NCI-H1436 treated with DMSO at 0.1 percent for 48 hours (cell line): ENCODE measurements at regions not wholly inside any gene's neighbourhood (a gene's known extent, or its start where the extent isn't known, plus 50 kb on each side); places are given as distances from the start of the nearest gene placed in this dataset.
"Not testable (repeated sequence)": the region's sequence is repeated elsewhere in the genome, so short reads cannot be mapped to it uniquely, and the experiment has no call there.

Experiments used
- DNase-seq: peaks from one replicate; lab custom pipeline; 2025; lab: John Stamatoyannopoulos, UW

DNA sequence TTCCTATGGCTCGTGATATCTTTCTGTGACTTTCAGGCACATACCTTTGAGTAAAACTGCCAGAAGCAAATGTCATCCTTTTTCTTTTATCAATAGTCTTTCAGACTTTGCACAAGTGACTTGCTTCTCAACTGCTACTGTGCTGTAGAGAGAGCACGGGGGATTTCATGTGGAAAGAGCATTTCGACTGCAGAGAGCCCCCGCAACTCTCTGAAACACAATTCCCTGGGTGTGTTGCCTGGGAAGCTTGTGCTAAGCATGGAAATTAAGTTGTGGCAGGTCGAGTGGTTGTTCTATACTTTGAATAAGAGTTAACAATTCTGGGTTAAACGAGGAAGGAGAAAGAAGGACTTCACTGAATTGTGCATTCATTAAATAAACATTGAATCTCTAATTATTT lies 659.1 kb downstream of the TDRD15 start:
- no peak for DNase-seq

DNA sequence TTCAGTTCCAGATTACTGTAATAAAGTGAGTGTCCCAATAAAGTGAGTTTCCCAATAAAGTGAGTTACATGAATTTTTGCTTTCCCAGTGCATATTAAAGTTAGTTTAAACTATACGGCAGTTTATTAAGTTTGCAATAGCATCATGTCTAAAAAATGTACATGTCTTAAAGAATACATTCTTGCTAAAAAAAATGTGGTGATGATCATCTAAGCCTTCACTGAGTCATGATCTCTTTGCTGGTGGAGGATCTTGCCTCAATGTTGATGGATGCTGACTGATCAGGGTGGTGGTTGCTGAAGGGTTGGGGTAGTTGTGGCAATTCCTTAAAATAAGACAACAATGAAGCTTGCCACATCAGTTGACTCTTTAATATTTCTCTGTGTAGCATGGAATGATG lies 664.2 kb downstream of the TDRD15 start:
- DNase-seq: no peak

DNA sequence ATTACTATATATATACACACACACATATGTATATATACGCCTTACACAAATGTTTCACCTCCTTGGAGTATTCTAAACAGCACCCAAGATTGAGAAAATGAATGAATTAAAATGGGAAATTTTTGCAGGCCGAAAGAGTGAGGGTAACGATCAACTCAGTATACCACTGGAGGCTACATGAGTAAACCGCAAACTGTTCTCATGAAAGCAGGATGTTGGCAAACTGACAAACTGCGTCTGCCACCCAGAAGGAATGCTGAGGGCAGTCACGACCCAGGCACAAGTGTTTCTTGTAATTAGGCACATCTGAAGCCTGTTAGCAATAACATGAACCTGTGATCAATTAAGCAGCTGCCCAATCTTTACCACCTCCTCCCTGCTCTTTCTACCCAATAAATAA lies 666.5 kb downstream of the TDRD15 start:
- not testable (repeated sequence) for DNase-seq

DNA sequence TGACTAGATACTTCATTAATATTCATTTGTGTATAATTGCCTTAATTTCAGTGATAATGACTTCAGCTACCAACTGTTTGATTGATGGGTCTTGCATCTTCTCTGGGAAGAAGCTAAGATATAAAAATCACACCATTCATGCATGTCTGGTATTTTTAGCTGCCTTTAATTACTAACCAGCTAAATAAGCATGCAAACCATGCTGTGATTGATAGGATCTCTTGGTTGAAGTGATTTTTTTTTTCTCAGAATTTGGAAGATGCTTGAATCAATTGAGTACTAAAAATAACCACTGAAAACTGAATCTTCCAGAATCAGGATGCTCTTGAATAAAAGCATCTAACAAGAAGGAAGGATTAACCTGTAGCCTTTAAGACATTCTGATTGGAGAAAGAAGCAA lies 668.8 kb downstream of the TDRD15 start:
- DNase-seq: no peak

DNA sequence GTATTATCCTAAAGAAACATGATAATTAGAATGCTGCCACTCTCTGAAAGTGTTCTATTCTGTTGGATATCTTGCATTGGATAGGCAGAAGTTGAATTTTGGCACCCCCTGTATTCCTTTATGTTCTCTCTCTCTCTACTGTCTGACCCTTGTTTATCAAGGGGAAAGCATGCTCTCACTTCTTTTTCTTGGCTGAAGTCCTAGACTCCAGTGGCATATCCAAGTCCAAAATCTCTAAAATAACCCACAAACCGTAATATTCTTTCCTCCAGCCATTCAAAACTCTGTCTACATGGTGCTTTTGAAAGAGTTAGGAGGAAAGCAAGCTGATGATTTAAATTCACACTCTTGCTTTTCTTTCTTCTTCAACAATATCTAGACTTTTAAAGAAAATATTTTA lies 669.7 kb downstream of the TDRD15 start:
- DNase-seq: no peak

DNA sequence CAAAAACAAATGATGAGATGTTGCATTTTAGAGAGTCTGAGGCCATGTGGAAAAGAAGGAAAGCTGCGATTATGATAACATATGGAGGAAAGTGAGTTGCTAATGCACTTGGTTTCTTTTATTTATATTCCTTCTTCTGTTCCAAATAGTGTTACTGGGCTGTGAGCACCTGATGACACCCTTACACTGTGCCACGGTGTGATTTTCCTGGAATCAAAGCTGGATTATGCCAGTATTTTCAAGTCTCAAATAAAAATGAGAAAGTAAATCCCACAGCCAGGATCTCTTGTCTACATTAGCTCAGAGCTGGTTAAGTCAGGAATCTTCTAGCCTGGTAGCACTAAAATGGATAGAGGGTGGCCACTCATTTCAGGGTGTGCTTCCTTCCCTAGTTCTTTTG lies 670.8 kb downstream of the TDRD15 start:
- DNase-seq: no peak

DNA sequence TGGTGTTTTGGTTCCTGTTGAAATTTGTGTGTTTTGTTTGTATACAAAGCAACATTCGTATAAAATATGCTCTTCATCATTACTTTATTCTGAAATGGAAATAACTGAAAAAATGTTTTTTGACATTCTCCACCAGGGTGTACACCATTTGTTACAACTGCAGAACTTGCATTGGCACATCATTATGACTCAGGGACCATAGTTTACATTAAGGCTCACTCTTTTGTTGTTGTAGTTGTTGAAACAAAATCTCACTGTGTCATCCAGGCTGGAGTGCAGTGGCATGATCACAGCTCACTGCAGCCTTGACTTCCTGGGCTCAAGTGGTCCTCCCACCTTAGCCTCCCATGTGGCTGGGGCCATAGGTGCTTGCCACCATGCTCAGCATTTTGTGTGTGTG lies 676.6 kb downstream of the TDRD15 start:
- DNase-seq: no peak

DNA sequence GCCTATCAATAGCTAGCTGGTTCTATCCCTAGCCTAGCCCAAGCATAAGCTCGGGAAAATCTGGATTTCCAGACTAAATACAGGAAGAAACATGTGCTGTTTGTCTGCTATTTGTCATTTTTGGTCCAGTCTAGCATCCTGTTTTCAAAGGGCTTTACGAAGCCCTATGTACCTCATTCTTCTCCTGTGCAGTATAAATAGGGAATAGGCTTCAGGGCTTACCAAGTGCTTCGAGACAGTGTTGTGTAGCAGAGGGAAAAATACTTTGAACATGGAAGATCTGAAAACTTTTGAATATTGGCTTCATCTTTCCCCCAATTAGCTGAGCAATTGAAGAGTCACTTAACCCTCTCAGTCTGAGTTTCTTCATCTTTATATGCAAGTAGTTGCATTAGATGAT lies 679.8 kb downstream of the TDRD15 start:
- DNase-seq: no peak

DNA sequence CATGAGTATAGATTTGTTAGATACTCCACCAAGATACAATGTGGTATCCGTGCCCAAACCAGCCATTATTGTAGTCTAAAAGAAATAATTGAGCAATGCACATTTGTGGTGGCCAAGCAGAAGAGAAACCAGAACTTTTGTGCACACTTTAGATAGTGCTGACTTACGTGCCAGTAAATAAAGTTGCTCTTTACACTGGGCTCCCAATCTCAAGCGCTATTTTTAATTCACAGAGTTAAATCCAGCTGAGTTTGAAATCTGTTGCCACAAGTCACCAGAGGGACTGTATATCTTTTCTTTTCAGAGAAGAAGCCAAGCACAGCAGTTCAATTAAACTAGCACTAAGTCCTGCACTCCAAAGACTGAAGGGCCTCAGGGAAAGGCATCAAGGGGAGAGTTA lies 680.4 kb downstream of the TDRD15 start:
- no peak for DNase-seq

DNA sequence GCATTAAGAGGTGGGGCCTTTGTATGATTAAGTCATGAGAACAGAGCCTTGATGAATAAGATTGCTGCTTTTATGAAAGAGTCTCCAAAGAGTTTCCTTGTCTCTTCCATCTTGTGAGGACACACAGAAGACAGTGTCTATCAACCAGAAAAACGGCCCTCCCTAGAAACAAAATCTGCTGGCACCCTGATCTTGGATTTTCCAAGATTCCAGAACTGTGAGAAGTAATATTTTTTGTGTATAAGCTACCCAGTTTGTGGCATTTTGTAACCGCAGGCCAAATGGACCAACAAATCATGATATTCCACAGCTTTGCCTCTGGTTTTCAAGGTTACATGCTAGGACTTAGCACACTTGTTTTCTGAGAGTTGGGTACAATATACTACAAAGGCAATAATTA lies 687.8 kb downstream of the TDRD15 start:
- no peak for DNase-seq

DNA sequence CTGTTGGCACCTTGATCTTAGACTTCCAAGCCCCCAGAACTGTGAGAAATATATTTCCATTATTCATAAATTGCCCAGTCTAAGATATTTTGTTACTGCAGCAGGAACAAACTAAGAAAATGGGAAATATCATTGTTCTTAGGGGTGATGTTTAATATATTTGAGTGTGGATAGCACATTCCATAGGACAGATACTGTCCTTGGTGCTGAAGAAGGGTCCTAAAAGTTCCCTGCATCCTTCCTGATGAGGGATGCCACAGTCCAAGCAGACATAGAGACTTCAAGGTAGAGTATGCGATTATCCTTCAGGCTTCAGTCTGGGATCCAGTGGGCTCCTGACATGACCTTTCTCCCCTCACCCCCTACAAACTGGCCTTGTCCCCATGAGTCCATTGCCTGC lies 689.0 kb downstream of the TDRD15 start:
- no peak for DNase-seq

DNA sequence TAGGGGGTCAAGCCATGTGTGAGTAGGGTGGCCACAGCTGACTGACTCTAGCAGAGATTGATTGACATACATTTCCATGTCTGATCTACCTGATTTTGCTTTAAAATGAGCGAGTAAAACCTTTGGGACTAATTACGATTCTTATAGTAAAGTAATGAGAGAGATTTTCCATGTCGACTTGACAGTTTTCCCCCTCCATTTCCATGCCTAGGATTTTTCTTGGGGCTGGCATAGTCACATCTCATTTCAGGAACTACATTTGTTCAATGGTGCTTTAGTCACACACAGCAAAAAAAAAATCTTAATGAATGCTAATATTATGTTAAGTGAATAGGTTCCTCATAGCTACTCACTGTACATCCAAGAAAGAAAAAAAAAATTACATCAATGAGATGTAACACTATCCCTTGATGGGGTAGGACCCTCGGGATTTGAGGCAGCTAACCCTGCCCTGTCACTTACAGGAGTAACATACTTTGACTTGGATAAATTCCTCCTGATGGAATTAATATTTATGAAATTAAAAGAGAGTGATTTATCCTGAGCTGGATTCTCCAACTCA lies 690.9 kb downstream of the TDRD15 start:
- no peak for DNase-seq

DNA sequence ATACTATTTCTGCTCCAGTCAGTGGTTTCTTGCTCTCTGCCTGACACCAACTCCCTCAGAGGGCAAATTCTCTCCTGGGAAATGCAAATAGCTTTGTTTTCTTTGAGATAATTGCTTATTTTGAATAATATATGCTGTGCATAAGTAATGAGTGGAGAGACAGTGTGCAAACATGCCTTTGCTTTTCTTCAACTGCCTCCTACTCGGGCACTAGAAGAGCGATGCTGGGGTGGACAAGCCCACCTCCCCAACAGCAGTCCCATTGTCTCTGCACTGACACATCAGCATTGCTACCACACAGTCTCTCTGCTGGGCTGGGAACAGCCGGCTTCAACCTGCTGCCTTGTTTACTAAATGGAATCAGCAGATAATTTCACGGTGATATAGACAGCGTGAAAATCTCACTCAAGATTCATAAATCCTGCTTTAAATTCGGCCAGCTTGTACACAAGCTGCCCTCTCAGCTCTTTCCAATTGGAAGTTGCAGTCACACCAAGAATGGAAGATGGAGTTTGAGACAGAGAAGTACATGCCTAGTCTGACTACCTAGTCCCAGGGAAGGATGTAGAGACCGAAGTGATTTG lies 694.5 kb downstream of the TDRD15 start:
- no peak for DNase-seq

DNA sequence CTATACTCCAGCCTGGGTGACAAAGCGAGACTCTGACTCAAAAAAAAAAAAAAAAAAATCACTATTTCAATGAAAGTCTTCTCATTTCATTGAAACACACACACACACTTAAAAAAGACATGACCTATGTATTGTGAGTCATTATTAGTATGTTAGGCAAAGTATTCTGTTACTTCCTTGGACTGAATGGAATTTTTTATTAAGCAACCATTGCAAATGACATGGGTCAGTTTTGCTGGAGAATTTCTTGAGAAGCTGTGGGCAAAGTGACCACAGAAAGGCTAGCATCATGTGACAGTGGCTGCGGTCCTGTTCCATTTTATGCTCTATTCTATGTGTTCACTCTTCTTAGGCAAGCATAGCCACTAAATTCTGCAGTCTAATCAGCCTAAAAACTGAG lies 695.7 kb downstream of the TDRD15 start:
- no peak for DNase-seq

DNA sequence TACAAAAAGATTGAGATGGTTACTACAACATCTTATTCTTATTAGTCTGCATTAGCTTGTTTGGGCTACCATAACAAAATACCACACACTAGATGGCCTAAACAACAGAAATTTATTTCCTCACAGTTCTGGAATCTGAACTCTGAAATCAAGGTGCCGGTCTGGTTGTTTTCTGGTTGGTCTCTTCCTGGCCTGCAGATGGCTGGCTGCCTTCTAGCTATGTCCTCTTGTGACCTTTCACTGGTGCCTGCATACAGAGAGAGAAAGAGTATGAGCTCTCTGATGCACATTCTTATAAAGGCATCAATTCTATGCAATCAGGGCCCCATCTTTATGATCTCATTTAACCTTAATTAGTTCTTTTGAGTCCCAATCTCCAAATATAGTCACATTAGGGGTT lies 696.5 kb downstream of the TDRD15 start:
- DNase-seq: no peak

DNA sequence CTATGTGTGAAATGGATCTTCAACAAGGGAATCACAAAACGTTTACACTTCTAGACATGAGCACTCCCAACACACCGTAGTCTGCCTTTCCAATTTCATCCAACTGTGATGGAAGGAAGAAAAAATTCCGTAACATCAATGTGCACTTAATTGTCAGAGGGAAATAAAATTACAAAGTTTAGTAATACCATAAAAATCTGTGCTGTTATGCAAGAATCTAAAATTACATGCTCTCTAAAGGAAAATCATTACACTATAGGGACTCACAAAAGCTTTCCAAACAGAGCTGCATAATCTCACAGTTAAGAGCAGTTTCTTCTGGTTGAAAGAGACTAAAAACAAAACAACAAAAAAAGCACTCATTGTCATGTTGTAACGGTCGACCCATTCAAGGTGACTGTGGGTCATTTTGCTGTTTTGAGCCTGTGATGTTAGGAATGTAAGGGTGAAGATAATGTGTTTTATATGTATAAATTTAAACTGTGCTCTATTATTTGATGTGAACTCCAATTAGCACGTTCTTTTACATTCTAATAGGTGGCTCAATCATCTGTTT lies 698.0 kb downstream of the TDRD15 start:
- DNase-seq: no peak

DNA sequence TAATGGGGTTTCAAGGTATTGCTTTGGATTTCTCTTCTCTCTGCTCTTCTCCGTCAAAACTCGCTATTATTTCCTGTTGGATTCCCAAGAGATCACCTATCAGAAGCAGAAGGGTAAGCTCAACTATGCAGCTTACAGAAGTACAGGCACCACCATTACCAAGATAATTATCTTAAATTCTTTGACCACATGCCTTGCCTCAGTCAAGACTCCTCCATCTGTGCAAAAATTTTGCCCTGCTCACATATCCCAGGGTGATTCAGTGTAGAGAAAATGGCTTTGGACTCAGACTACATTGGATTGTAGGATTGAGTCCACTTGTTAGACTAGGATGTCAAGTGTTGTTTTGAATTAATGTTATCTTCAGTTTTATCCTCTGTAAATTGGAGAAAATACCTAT lies 698.7 kb downstream of the TDRD15 start:
- no peak for DNase-seq

DNA sequence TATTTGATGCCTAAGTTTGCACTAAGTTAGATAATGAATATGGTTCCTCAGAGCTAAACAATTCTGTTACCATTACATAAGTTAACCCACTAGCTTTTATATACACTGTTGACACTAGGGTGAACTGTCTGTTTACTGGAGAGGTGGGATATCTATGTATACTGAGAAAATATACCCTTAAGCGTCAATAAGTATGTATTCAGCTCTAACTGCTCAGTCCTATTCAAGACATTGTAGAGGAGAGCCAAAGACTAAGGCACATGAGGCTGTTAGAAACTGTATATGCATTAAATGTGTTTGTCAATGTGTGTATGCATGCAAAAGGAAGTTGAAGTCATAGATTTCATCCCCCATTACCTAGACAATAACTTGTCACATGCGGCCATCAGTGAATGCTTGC lies 710.0 kb downstream of the TDRD15 start:
- no peak for DNase-seq

DNA sequence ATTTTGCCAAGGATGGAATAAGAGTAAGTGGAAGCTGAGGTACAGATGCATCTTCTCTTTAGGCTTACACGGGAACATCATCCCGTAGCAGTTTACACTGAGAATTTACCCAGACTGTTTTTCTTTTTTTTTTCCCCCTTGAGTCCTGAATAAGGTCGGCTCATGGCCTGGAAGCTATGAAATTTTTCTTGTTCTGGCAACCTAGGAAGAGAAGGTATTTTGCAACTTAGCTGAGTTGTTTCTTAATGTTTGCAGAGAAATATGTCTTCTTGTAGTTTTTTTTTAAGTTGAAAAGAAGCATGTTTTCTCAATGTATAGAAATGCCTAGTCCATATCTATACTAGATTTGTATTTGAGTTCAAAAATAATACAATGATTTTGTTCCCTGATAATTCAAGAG lies 712.5 kb downstream of the TDRD15 start:
- DNase-seq: no peak

DNA sequence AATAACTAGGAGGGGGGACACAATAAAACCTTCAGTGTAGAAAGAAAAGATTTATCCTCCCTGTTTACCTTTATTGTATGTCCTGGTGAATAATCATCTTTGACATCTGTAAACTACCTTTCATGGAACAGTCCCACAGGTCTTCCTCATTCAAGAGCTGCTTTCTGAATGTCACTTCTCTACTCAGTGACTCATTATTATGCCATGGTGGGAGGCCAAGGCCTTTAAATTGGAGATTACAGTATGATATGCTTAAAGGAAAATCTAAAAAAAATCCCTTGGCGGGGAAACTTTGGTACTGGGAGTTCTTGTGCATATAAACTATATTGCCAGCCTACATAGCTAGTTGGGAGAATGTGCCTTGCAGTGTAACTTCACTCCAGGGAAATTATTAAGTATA lies 713.0 kb downstream of the TDRD15 start:
- DNase-seq: no peak

DNA sequence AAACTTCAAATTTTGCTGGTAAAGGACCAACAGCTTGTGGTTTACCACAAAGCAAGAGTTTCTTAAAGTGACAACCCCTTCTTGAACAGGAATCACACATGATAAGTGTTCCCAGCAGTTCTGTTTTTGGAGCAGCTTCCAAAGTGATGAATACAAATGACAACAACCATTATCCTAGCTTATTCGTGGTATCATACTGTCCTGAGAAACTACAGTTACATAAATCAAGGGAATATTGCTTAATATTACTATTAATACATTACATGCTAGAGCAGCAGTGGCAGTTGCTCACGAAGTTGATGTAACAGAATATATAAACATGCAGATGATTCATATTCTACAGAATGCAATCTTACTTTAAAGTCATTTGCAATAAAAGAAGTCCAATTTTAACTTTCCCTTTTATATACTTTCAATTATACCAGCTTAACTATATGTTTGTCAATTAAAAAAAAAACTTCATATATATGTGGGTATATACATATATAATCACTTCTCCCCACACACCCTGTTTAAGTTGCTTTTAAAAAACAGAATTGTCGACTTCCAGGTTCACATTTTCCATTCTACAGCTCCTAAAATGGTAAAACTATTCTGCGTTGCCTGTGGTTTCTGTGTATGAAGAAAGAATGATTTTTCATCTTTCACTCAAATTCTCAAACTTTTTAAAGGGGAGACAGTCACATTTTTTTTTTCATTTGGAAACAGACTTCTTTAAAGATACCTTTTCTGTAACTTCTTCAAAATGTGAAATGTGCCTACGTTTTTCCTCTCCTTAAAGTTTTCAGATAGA lies 713.6 kb downstream of the TDRD15 start:
- DNase-seq: no peak

DNA sequence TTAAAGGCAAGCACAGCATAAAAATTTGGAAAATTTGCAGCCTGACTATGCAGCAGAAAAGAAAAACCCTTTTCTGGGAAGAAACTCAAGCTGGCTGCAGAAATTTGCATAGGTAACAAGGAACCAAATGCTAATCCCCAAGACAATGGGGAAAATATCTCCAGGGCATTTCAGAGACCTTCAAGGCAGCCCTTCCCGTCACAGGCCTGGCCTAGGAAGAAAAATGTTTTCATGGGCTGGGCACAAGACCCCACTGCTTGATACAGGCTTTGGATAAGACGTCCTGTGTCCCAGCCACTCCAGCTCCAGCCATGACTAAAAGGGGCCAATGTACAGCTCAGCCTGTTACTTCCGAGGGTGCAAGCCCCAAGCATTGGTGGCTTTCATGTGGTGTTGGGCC lies 717.6 kb downstream of the TDRD15 start:
- DNase-seq: no peak

DNA sequence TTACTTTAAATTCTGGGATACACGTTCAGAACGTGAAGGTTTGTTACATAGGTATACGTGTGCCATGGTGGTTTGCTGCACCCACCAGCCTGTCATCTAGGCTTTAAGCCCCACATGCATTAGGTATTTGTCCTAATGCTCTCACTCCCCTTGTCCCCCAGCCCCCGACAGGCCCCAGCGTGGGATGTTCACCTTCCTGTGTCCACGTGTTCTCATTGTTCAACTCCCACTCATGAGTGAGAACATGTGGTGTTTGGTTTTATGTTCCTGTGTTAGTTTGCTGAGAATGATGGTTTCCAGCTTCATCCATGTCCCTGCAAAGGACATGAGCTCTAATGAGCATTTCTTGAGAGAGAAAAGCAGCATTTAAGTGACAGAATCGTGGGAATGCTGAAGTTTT lies 726.6 kb downstream of the TDRD15 start:
- DNase-seq: not testable (repeated sequence)
